ENCODE measurements at regions not wholly inside any gene's neighbourhood (a gene's known extent, or its start where the extent isn't known, plus 50 kb on each side); places are given as distances from the start of the nearest gene placed in this dataset.

GRCh38 chr2:20145497-20146193 is 79.3 kb downstream of the SDC1 start (continued):
- no peak for TF ChIP-seq HDAC3 (IDR thresholded peaks at IDR 0.05; ENCODE audit: borderline replicate concordance, partially characterized antibody)
- TF ChIP-seq ZNF133 (CRISPR knock-in tag; IDR thresholded peaks at IDR 0.05), result no peak
- TF ChIP-seq RBM14 (IDR thresholded peaks at IDR 0.05; ENCODE audit: borderline replicate concordance, insufficient read depth, low read depth, low read length), result no peak
- no peak for TF ChIP-seq ZC3H8 (IDR thresholded peaks at IDR 0.05)
- no peak for TF ChIP-seq ZNF449 (CRISPR knock-in tag; IDR thresholded peaks at IDR 0.05)
- TF ChIP-seq PHF21A (IDR thresholded peaks at IDR 0.05; ENCODE audit: borderline replicate concordance, low read depth), result no peak
- TF ChIP-seq BCL6 (CRISPR knock-in tag; IDR thresholded peaks at IDR 0.05), result no peak
- TF ChIP-seq DMBX1 (CRISPR knock-in tag; IDR thresholded peaks at IDR 0.05; ENCODE audit: borderline replicate concordance), result no peak
- no peak for TF ChIP-seq NCOA1 (IDR thresholded peaks at IDR 0.05; ENCODE audit: low read depth)
- TF ChIP-seq ZFX (CRISPR knock-in tag; IDR thresholded peaks at IDR 0.05), result no peak
- no peak for TF ChIP-seq NR2C1 (IDR thresholded peaks at IDR 0.05)
- no peak for TF ChIP-seq NR2C1 (tag; IDR thresholded peaks at IDR 0.05)
- TF ChIP-seq ZMIZ1 (IDR thresholded peaks at IDR 0.05; ENCODE audit: low read depth in 2 of 2, low read length in 2 of 2), result no peak
- no peak for TF ChIP-seq FOXO4 (CRISPR knock-in tag; IDR thresholded peaks at IDR 0.05)
- no peak for TF ChIP-seq ZBTB9 (CRISPR knock-in tag; IDR thresholded peaks at IDR 0.05)
- TF ChIP-seq NBN (IDR thresholded peaks at IDR 0.05; ENCODE audit: low read depth), result no peak
- no peak for TF ChIP-seq FOS (IDR thresholded peaks at IDR 0.05; ENCODE audit: extremely low read depth, insufficient read length)
- TF ChIP-seq CREM (IDR thresholded peaks at IDR 0.05; ENCODE audit: low read depth), result no peak
- TF ChIP-seq PTBP1 (IDR thresholded peaks at IDR 0.05; ENCODE audit: low read depth, low read length), result no peak
- TF ChIP-seq SAFB2 (IDR thresholded peaks at IDR 0.05; ENCODE audit: borderline replicate concordance, low read depth, low read length, severe bottlenecking), result no peak
- no peak for TF ChIP-seq POLR3G (IDR thresholded peaks at IDR 0.05; ENCODE audit: extremely low read depth, insufficient read length, insufficient replicate concordance)
- no peak for TF ChIP-seq KAT8 (IDR thresholded peaks at IDR 0.05; ENCODE audit: low read depth)
- no peak for TF ChIP-seq NFXL1 (CRISPR knock-in tag; IDR thresholded peaks at IDR 0.05)
- no peak for TF ChIP-seq HLTF (IDR thresholded peaks at IDR 0.05)

Data from K562 (cell line).